ENCODE measurements at regions not wholly inside any gene's neighbourhood (a gene's known extent, or its start where the extent isn't known, plus 50 kb on each side); places are given as distances from the start of the nearest gene placed in this dataset.

DNA sequence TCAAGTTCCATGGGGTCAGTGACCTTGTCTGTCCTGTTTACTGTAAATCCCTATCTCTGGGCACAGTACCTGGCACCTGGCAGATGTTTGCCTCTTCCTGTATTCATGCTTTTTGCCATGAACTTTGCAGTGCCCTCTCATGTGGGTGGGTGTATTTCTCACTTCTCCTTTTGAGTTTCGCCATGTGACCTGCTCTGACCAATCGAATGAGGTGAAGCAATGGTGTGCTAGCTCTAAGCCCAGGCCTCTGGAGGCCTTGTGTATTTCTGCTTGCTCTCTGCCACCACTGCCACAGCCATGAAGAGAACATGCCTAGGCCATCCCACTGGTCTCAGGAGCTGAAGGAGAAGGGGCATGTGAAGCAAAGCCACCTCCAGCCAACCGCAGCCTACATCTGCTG lies 185.5 kb upstream of the ZC3H12A start (continued):
- TF ChIP-seq ZNF112 (tag by site-specific recombination; IDR thresholded peaks at IDR 0.05) (no peak), ZNF664 (tag by site-specific recombination; IDR thresholded peaks at IDR 0.05) (no peak), ZNF114 (tag by site-specific recombination; IDR thresholded peaks at IDR 0.05) (no peak)

DNA sequence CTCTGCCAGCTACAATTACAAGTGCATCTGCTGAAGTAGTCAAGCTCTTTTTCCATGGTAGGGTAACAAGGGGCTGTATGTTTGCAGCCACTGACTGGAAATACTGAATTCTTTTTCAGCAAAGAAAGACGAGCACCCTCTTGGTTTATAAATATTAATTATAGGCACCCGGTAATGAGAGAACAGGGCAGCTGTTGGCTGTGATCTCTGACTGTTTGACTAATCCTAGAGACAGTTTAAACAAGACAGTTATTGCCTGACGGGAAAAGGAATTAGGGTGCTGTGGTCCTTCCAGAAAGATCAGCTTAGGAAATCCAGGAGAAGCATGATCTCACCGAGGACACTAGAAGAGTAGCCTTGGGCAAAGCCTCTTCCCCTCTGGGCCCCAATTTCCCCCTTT lies 183.7 kb upstream of the ZC3H12A start:
- Histone ChIP-seq H3K4me3 (ENCODE audit: low read depth, low read length) (no peak overlapping the region), H3K4me1 (ENCODE audit: control insufficient read depth, insufficient read depth, low read length) (no peaks in the 10 kb centered on the region), H3K27ac (ENCODE audit: extremely low read depth, low read depth, low read length) (no peak overlapping the region), H3K36me3 (ENCODE audit: control insufficient read depth in 2 of 2, insufficient read depth in 1 of 2, low read length in 2 of 2) (no peaks in the 10 kb centered on the region), H3K9me3 (ENCODE audit: control insufficient read depth, insufficient read depth, low read depth, low read length) (no peaks in the 10 kb centered on the region)
- ChIA-PET CTCF (no interaction called here), POLR2A (no interaction called here)
- TF ChIP-seq, protein P1, sequence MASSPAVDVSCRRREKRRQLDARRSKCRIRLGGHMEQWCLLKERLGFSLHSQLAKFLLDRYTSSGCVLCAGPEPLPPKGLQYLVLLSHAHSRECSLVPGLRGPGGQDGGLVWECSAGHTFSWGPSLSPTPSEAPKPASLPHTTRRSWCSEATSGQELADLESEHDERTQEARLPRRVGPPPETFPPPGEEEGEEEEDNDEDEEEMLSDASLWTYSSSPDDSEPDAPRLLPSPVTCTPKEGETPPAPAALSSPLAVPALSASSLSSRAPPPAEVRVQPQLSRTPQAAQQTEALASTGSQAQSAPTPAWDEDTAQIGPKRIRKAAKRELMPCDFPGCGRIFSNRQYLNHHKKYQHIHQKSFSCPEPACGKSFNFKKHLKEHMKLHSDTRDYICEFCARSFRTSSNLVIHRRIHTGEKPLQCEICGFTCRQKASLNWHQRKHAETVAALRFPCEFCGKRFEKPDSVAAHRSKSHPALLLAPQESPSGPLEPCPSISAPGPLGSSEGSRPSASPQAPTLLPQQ (tag by site-specific recombination; IDR thresholded peaks at IDR 0.05) = no peak
- TF ChIP-seq ZBTB1 (tag by site-specific recombination; IDR thresholded peaks at IDR 0.05) = no peak
- TF ChIP-seq ZNF157 (tag by site-specific recombination; IDR thresholded peaks at IDR 0.05) = no peak
- no peak for TF ChIP-seq ZNF544 (tag by site-specific recombination; IDR thresholded peaks at IDR 0.05)
- TF ChIP-seq, protein P2, sequence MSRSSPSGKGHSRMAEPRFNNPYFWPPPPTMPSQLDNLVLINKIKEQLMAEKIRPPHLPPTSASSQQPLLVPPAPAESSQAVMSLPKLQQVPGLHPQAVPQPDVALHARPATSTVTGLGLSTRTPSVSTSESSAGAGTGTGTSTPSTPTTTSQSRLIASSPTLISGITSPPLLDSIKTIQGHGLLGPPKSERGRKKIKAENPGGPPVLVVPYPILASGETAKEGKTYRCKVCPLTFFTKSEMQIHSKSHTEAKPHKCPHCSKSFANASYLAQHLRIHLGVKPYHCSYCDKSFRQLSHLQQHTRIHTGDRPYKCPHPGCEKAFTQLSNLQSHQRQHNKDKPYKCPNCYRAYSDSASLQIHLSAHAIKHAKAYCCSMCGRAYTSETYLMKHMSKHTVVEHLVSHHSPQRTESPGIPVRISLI (tag by site-specific recombination; IDR thresholded peaks at IDR 0.05) = no peak

DNA sequence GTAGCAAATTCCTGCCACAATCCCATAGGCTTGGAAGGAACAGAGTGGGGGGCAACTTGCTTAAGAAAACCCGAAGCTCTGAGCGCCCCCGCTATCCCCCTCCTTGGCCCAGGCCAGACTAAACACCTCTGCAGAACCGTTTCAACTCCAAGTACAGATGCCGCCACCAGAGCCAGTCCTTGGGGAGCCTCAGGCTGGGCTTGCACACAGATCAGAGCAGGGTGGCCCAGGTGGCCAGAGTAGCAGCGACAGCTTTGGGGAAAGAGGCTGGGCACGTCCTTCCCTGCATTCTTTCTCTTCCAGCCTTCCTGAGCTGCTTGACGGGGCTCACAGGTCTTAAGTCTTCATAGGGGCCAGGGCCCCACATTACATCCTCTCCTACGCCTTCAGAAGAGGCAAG lies 181.6 kb upstream of the ZC3H12A start:
- POLR2A ChIA-PET = no interaction called here
- CTCF ChIA-PET = no interaction called here
- Histone ChIP-seq H3K27ac (ENCODE audit: extremely low read depth, low read depth, low read length) (no peak overlapping the region), H3K4me1 (ENCODE audit: control insufficient read depth, insufficient read depth, low read length) (no peaks in the 10 kb centered on the region), H3K4me3 (ENCODE audit: low read depth, low read length) (no peak overlapping the region), H3K9me3 (ENCODE audit: control insufficient read depth, insufficient read depth, low read depth, low read length) (no peaks in the 10 kb centered on the region), H3K36me3 (ENCODE audit: control insufficient read depth in 2 of 2, insufficient read depth in 1 of 2, low read length in 2 of 2) (no peaks in the 10 kb centered on the region)
- no peak for TF ChIP-seq ZNF155 (tag by site-specific recombination; IDR thresholded peaks at IDR 0.05)

DNA sequence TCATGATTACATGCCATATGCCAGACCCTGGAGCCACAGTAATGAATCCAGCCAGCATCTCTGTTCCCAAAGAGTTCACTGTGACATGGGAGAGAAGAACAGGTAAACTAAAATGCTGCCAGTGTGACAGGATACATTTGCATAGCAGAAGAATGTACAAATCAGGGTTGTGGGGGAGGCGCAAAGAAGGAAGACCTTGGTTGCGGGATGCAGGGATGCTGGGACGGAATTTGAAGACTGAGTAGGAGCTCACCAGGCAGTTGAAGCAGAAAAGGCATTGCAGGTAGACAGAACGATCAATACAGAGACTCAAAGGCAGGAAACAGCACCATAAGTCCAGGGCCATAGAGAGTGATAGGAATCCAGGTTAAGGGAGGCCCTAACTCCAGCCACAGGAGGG lies 180.3 kb upstream of the ZC3H12A start:
- H3K36me3 ChIP-seq (ENCODE audit: control insufficient read depth in 2 of 2, insufficient read depth in 1 of 2, low read length in 2 of 2) = no peaks in the 10 kb centered on the region
- ChIA-PET CTCF (no interaction called here), POLR2A (interaction anchor here (0.7 kb wide), 1 partner anchor 988 kb away, joined by 6 read pairs; no protein-coding TSS in a partner anchor)
- no peaks in the 10 kb centered on the region for H3K4me1 ChIP-seq (ENCODE audit: control insufficient read depth, insufficient read depth, low read length)
- no peak overlapping the region for H3K4me3 ChIP-seq (ENCODE audit: low read depth, low read length)
- no peak overlapping the region for H3K27ac ChIP-seq (ENCODE audit: extremely low read depth, low read depth, low read length)
- no peaks in the 10 kb centered on the region for H3K9me3 ChIP-seq (ENCODE audit: control insufficient read depth, insufficient read depth, low read depth, low read length)
- TF ChIP-seq ZNF202 (tag by site-specific recombination; IDR thresholded peaks at IDR 0.05; ENCODE audit: borderline replicate concordance) (no peak), ZNF416 (tag by site-specific recombination; IDR thresholded peaks at IDR 0.05) (no peak), ZNF112 (tag by site-specific recombination; IDR thresholded peaks at IDR 0.05) (no peak), ZNF140 (tag by site-specific recombination; IDR thresholded peaks at IDR 0.05) (no peak), ZBTB21 (tag by site-specific recombination; IDR thresholded peaks at IDR 0.05) (no peak), PRDM1 (tag by site-specific recombination; IDR thresholded peaks at IDR 0.05) (no peak), SALL2 (tag by site-specific recombination; IDR thresholded peaks at IDR 0.05; ENCODE audit: borderline replicate concordance) (no peak), BCL11A (tag by site-specific recombination; IDR thresholded peaks at IDR 0.05; ENCODE audit: low read depth) (no peak), ZNF23 (tag by site-specific recombination; IDR thresholded peaks at IDR 0.05; ENCODE audit: borderline replicate concordance) (no peak)
- TF ChIP-seq, protein P3, sequence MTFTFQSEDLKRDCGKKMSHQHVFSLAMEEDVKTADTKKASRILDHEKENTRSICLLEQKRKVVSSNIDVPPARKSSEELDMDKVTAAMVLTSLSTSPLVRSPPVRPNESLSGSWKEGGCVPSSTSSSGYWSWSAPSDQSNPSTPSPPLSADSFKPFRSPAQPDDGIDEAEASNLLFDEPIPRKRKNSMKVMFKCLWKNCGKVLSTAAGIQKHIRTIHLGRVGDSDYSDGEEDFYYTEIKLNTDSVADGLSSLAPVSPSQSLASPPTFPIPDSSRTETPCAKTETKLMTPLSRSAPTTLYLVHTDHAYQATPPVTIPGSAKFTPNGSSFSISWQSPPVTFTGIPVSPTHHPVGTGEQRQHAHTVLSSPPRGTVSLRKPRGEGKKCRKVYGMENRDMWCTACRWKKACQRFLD (tag by site-specific recombination; IDR thresholded peaks at IDR 0.05) = no peak
- TF ChIP-seq, protein P4, sequence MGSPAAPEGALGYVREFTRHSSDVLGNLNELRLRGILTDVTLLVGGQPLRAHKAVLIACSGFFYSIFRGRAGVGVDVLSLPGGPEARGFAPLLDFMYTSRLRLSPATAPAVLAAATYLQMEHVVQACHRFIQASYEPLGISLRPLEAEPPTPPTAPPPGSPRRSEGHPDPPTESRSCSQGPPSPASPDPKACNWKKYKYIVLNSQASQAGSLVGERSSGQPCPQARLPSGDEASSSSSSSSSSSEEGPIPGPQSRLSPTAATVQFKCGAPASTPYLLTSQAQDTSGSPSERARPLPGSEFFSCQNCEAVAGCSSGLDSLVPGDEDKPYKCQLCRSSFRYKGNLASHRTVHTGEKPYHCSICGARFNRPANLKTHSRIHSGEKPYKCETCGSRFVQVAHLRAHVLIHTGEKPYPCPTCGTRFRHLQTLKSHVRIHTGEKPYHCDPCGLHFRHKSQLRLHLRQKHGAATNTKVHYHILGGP (tag by site-specific recombination; IDR thresholded peaks at IDR 0.05) = no peak
- TF ChIP-seq, protein P5, sequence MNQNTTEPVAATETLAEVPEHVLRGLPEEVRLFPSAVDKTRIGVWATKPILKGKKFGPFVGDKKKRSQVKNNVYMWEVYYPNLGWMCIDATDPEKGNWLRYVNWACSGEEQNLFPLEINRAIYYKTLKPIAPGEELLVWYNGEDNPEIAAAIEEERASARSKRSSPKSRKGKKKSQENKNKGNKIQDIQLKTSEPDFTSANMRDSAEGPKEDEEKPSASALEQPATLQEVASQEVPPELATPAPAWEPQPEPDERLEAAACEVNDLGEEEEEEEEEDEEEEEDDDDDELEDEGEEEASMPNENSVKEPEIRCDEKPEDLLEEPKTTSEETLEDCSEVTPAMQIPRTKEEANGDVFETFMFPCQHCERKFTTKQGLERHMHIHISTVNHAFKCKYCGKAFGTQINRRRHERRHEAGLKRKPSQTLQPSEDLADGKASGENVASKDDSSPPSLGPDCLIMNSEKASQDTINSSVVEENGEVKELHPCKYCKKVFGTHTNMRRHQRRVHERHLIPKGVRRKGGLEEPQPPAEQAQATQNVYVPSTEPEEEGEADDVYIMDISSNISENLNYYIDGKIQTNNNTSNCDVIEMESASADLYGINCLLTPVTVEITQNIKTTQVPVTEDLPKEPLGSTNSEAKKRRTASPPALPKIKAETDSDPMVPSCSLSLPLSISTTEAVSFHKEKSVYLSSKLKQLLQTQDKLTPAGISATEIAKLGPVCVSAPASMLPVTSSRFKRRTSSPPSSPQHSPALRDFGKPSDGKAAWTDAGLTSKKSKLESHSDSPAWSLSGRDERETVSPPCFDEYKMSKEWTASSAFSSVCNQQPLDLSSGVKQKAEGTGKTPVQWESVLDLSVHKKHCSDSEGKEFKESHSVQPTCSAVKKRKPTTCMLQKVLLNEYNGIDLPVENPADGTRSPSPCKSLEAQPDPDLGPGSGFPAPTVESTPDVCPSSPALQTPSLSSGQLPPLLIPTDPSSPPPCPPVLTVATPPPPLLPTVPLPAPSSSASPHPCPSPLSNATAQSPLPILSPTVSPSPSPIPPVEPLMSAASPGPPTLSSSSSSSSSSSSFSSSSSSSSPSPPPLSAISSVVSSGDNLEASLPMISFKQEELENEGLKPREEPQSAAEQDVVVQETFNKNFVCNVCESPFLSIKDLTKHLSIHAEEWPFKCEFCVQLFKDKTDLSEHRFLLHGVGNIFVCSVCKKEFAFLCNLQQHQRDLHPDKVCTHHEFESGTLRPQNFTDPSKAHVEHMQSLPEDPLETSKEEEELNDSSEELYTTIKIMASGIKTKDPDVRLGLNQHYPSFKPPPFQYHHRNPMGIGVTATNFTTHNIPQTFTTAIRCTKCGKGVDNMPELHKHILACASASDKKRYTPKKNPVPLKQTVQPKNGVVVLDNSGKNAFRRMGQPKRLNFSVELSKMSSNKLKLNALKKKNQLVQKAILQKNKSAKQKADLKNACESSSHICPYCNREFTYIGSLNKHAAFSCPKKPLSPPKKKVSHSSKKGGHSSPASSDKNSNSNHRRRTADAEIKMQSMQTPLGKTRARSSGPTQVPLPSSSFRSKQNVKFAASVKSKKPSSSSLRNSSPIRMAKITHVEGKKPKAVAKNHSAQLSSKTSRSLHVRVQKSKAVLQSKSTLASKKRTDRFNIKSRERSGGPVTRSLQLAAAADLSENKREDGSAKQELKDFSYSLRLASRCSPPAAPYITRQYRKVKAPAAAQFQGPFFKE (tag by site-specific recombination; IDR thresholded peaks at IDR 0.05; ENCODE audit: borderline replicate concordance) = no peak

All from HEK293 (cell line).